T47D (cell line): ENCODE measurements at regions not wholly inside any gene's neighbourhood (a gene's known extent, or its start where the extent isn't known, plus 50 kb on each side); places are given as distances from the start of the nearest gene placed in this dataset.

Source experiments
- DNase-seq, 2 experiments: peaks; one replicate each; pipeline versions ENCODE4 v3.0.0 to v3.0.0-alpha.2; 2011 to 2012; ENCODE audit warnings: low read depth in 1 of 2, low spot score in 1 of 2
- JUND ChIP-seq: IDR thresholded peaks from 2 replicates; pipeline ENCODE4 v1.6.1; 2012; ENCODE audit warnings: low read depth
- in situ Hi-C: cut with HindIII; loops from 2 replicates; pipeline ENCODE4 v1.10.0; 2016; ENCODE audit warnings: low sequenced_read_pairs, low pct_unique_long_range_greater_than_20kb

- no peak for DNase-seq
- no peak for TF ChIP-seq JUND
- in situ Hi-C loops: no loop called here
These were observed 721.2 kb downstream of the XPNPEP1 start for GRCh38 chr10:109202111-109202510.

- in situ Hi-C loops: no loop called here
- TF ChIP-seq JUND: no peak
- DNase-seq: no peak
These were observed 722.7 kb downstream of the XPNPEP1 start for GRCh38 chr10:109200646-109201045.

GRCh38 chr10:109191823-109192222 is 731.5 kb downstream of the XPNPEP1 start:
- no peak for DNase-seq
- no peak for TF ChIP-seq JUND
- in situ Hi-C loops: no loop called here

- in situ Hi-C loops: no loop called here
- no peak for DNase-seq
- TF ChIP-seq JUND: no peak
These were observed 732.0 kb downstream of the XPNPEP1 start for GRCh38 chr10:109191341-109191740.

- DNase-seq: no peak
- TF ChIP-seq JUND: no peak
- in situ Hi-C loops: no loop called here
These were observed 735.6 kb downstream of the XPNPEP1 start for GRCh38 chr10:109187677-109188076.

GRCh38 chr10:109183366-109183765 is 739.9 kb downstream of the XPNPEP1 start:
- in situ Hi-C loops: no loop called here
- TF ChIP-seq JUND: no peak
- no peak for DNase-seq

GRCh38 chr10:109178591-109178990 is 744.7 kb downstream of the XPNPEP1 start:
- in situ Hi-C loops: no loop called here
- no peak for TF ChIP-seq JUND
- DNase-seq: no peak

- in situ Hi-C loops: no loop called here
- DNase-seq: no peak
- TF ChIP-seq JUND: no peak
These were observed 748.8 kb downstream of the XPNPEP1 start for GRCh38 chr10:109174526-109174925.

GRCh38 chr10:109173937-109174336 is 749.4 kb downstream of the XPNPEP1 start:
- in situ Hi-C loops: no loop called here
- DNase-seq: no peak
- TF ChIP-seq JUND: no peak

GRCh38 chr10:109173121-109173520 is 750.2 kb downstream of the XPNPEP1 start:
- no peak for TF ChIP-seq JUND
- in situ Hi-C loops: no loop called here

GRCh38 chr10:109166935-109167334 is 756.4 kb downstream of the XPNPEP1 start:
- in situ Hi-C loops: no loop called here
- TF ChIP-seq JUND: no peak
- DNase-seq: no peak

More at GRCh38 chr10:109173121-109173520, 750.2 kb downstream of the XPNPEP1 start:
- DNase-seq: no peak

GRCh38 chr10:109159351-109159750 is 764.0 kb downstream of the XPNPEP1 start:
- in situ Hi-C loops: no loop called here

GRCh38 chr10:109156396-109156795 is 766.9 kb downstream of the XPNPEP1 start:
- TF ChIP-seq JUND: no peak
- in situ Hi-C loops: no loop called here
- no peak for DNase-seq

More at GRCh38 chr10:109159351-109159750, 764.0 kb downstream of the XPNPEP1 start:
- DNase-seq: no peak
- TF ChIP-seq JUND: no peak

- in situ Hi-C loops: no loop called here
- no peak for TF ChIP-seq JUND
These were observed 773.5 kb downstream of the XPNPEP1 start for GRCh38 chr10:109149666-109150350.

More at GRCh38 chr10:109149666-109150350, 773.5 kb downstream of the XPNPEP1 start:
- no peak for DNase-seq
